NCI-H2107 treated with DMSO at 0.1 percent for 48 hours (cell line): ENCODE measurements at regions not wholly inside any gene's neighbourhood (a gene's known extent, or its start where the extent isn't known, plus 50 kb on each side); places are given as distances from the start of the nearest gene placed in this dataset.

ENCODE experiments used
- DNase-seq: peaks from one replicate; lab custom pipeline; 2025; ENCODE audit not compliant: unreplicated experiment; lab: John Stamatoyannopoulos, UW

DNA sequence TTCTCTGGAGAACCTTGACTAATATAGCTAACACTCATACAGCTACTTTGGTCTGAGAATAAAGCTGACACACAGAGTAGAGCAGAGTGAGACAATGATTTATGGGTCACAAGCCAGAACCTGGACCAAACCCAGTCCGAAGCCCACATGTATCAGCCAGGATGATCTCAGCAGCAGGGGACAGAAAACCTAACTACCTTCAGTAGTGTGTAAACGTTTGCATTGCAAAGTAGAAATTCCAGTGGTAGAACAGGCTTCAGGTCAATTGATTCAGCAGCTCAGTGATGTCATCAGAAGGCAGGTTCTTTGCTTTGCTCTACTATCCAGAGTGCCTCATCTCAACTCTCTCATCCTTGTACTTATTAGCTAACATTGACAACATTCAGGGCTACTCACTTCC, 62.5 kb upstream of the PALS2 start:
- no peak for DNase-seq

DNA sequence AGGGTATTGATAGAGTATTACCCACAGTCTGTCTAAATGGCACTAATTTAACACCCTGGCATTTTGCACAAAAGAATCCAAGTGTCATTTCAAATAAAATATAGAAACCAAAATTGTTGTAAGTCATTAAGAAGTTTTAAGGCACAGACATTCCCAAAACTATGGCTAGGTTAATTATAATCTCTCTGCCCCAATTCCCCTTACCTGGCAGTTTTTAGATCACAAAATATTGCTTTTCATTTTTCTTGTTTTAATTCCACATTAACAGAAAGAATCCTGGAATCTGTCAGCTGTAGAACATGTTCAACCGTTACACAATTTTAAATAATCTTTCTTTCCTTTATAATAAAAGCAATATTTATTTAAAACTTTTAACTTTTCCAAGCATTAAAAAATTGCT, 56.1 kb upstream of the PALS2 start:
- DNase-seq, result no peak

DNA sequence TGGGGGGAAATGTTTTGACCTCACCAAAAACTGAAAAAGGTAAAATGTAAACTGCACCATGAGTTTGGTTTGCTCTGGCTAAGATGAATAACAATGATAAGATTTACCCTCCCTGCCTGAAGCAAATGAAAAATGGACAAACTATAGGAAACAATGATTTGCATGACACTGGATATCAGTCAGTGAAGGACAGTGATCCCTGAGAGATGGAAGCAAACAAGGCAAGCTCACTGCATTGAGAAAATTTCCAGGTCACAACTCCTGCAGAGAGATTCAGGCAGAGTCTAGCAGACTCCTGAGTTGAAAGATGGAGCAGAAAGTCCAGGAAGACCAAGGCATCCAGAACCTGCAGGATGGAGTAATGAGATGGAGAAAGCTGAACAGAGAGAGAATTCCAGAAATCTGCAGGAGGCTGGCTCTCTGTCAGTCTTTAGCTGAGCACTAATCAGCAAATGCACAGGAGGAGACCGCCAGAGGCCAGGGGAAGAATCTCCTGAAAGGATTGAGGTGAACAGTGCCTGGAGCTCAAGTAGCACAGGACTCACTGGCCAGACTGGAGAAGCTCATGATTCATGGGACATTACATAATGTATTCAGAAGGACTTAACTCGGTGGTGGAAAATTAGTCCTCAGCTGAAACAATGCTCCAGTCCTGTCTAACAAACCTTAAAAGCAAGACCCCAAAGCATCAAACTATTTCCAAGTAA, 51.2 kb upstream of the PALS2 start:
- no peak for DNase-seq
